Panc1 (cell line): ENCODE measurements at regions not wholly inside any gene's neighbourhood (a gene's known extent, or its start where the extent isn't known, plus 50 kb on each side); places are given as distances from the start of the nearest gene placed in this dataset.

ENCODE experiments used
- ATAC-seq: fragments of 200-7000 bp; cut with Tn5 transposase; 2 replicates; pipeline ENCODE4 v1.9.1; 2020; ENCODE audit warnings: mild to moderate bottlenecking, moderate library complexity
- BruUV-seq: library from RNA; stranded (reverse); fragments of 400-500 nt; replicated peaks from 2 replicates; lab custom pipeline; 2021; lab: Mats Ljungman, UMichigan
- CTCF ChIA-PET: fragments of 300-600 bp; sonication (Branson Sonifier 250); formaldehyde crosslinking; loops from one replicate; lab custom pipeline; 2022; ENCODE audit warnings: antibody characterized with exemption; lab: Charles Lee
- POLR2A ChIA-PET: fragments of 300-600 bp; sonication (Branson Sonifier 250); formaldehyde crosslinking; loops from one replicate; lab custom pipeline; 2022; ENCODE audit warnings: antibody characterized with exemption; lab: Charles Lee
- DNase-seq: peaks from one replicate; pipeline ENCODE4 v3.0.0-alpha.2; 2010; ENCODE audit warnings: low read depth, low spot score
- H3K27ac ChIP-seq: 2 replicates; pipeline ENCODE4 v1.5.1; 2011; ENCODE audit warnings: mild to moderate bottlenecking, low read length, inconsistent platforms
- H3K27me3 ChIP-seq: fragments of 200-500 bp; sonication (Bioruptor generic); 2 replicates; pipeline ENCODE4 v1.6.0; 2014; ENCODE audit warnings: low read length, inconsistent platforms; ENCODE audit not compliant: control insufficient read depth, insufficient read depth
- H3K36me3 ChIP-seq: fragments of 200-500 bp; sonication (Bioruptor generic); 2 replicates; pipeline ENCODE4 v1.5.1; 2014; ENCODE audit warnings: inconsistent platforms, mild to moderate bottlenecking, low read length, moderate library complexity; ENCODE audit not compliant: control insufficient read depth, insufficient read depth
- H3K4me1 ChIP-seq: 2 replicates; pipeline ENCODE4 v1.5.1; 2011; ENCODE audit warnings: inconsistent platforms, mild to moderate bottlenecking, low read length, moderate library complexity; ENCODE audit not compliant: control insufficient read depth, insufficient read depth
- H3K4me3 ChIP-seq, 2 experiments: 2 replicates each; pipeline ENCODE4 v1.5.1; 2011 to 2012; ENCODE audit warnings: low read depth in 2 of 2, low read length in 2 of 2, mild to moderate bottlenecking in 2 of 2, inconsistent platforms in 1 of 2, moderate library complexity in 1 of 2
- H3K9me3 ChIP-seq: fragments of 200-500 bp; sonication (Bioruptor generic); 2 replicates; pipeline ENCODE4 v1.5.1; 2014; ENCODE audit warnings: low read depth, mild to moderate bottlenecking, inconsistent platforms, low read length, moderate library complexity; ENCODE audit not compliant: control insufficient read depth, insufficient read depth
- POLR2AphosphoS5 ChIP-seq: IDR thresholded peaks from 2 replicates; pipeline ENCODE4 v1.6.1; 2012; ENCODE audit warnings: mild to moderate bottlenecking, low read depth, low read length, moderate library complexity
- SIN3A ChIP-seq: IDR thresholded peaks from 2 replicates; pipeline ENCODE4 v1.6.1; 2012; ENCODE audit warnings: low read depth, mild to moderate bottlenecking, low read length, moderate library complexity, borderline replicate concordance; ENCODE audit not compliant: insufficient read depth
- TCF7L2 ChIP-seq: IDR thresholded peaks from 2 replicates; pipeline ENCODE4 v1.6.1; 2011; ENCODE audit warnings: mild to moderate bottlenecking, low read depth, low read length, inconsistent platforms
- in situ Hi-C: cut with HindIII; loops from 2 replicates; pipeline ENCODE4 v1.10.0; 2016; ENCODE audit warnings: low sequenced_read_pairs, low pct_unique_long_range_greater_than_20kb
- intact Hi-C: fragments of 100-400 bp; cut with micrococcal nuclease; formaldehyde crosslinking; loops from one replicate; pipeline ENCODE4 v1.10.0; 2022; ENCODE audit not compliant: unreplicated experiment
- TF ChIP-seq, protein P1 (sequence below): fragments of 450-650 bp; IDR thresholded peaks from 2 replicates; pipeline ENCODE4 v1.5.1; 2017; ENCODE audit warnings: mild to moderate bottlenecking
- TF ChIP-seq, protein P2 (sequence below), 2 experiments: IDR thresholded peaks; 2 replicates each; pipeline ENCODE4 v1.6.1; 2011 to 2012; ENCODE audit warnings: low read depth in 2 of 2, control low read depth in 1 of 2, low read length in 1 of 2, mild to moderate bottlenecking in 1 of 2, moderate library complexity in 1 of 2; ENCODE audit not compliant: insufficient read depth in 1 of 2

DNA sequence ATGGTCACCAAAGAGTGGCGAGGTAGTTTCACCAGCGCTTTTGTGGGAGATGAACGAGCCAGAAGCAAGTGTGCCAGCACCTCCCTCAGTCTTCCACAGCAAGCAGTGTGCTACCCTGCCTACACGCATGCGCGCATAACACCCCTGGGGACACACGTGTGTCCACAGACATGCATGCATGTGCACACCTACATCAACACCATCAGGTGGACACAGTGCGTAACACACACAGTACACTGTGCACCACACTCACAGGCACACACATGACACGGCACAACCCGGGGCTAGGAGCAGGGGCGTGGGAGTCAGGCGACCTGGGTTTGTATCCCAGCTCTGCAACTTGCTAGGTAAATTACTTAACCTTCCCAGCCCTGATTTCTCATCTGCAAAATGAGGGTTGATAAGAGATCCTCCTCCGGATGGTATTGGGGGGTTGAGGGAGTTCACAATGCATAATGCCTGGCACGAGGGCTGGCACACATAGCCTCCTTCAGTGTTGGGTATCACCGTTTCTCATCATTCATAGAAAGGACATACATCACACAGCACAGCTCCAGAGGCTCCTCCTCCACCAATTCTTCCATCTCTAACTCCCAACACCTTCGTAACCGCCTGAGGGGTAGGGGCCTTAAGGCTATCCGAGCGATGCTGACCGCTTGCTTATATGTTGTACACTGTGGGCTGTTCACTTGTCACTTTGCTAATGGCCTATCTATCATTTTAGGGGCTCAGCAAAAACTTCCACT lies 174.9 kb downstream of the SMAD6 start:
- peaks cover 77% of the 10 kb centered on the region for H3K4me1 ChIP-seq
- peak overlapping the region; percentile 98 for H3K27ac ChIP-seq
- BruUV-seq, result no TSS peak
- ChIA-PET POLR2A (no interaction called here), CTCF (no interaction called here)
- no peak overlapping the region for H3K4me3 ChIP-seq
- no peak for DNase-seq
- H3K36me3 ChIP-seq, result no peaks in the 10 kb centered on the region
- ATAC-seq, result no peak
- TF ChIP-seq POLR2AphosphoS5, result no peak
- no peak for TF ChIP-seq TCF7L2
- TF ChIP-seq, protein P1, sequence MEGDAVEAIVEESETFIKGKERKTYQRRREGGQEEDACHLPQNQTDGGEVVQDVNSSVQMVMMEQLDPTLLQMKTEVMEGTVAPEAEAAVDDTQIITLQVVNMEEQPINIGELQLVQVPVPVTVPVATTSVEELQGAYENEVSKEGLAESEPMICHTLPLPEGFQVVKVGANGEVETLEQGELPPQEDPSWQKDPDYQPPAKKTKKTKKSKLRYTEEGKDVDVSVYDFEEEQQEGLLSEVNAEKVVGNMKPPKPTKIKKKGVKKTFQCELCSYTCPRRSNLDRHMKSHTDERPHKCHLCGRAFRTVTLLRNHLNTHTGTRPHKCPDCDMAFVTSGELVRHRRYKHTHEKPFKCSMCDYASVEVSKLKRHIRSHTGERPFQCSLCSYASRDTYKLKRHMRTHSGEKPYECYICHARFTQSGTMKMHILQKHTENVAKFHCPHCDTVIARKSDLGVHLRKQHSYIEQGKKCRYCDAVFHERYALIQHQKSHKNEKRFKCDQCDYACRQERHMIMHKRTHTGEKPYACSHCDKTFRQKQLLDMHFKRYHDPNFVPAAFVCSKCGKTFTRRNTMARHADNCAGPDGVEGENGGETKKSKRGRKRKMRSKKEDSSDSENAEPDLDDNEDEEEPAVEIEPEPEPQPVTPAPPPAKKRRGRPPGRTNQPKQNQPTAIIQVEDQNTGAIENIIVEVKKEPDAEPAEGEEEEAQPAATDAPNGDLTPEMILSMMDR, result no peak
- TF ChIP-seq, protein P2, sequence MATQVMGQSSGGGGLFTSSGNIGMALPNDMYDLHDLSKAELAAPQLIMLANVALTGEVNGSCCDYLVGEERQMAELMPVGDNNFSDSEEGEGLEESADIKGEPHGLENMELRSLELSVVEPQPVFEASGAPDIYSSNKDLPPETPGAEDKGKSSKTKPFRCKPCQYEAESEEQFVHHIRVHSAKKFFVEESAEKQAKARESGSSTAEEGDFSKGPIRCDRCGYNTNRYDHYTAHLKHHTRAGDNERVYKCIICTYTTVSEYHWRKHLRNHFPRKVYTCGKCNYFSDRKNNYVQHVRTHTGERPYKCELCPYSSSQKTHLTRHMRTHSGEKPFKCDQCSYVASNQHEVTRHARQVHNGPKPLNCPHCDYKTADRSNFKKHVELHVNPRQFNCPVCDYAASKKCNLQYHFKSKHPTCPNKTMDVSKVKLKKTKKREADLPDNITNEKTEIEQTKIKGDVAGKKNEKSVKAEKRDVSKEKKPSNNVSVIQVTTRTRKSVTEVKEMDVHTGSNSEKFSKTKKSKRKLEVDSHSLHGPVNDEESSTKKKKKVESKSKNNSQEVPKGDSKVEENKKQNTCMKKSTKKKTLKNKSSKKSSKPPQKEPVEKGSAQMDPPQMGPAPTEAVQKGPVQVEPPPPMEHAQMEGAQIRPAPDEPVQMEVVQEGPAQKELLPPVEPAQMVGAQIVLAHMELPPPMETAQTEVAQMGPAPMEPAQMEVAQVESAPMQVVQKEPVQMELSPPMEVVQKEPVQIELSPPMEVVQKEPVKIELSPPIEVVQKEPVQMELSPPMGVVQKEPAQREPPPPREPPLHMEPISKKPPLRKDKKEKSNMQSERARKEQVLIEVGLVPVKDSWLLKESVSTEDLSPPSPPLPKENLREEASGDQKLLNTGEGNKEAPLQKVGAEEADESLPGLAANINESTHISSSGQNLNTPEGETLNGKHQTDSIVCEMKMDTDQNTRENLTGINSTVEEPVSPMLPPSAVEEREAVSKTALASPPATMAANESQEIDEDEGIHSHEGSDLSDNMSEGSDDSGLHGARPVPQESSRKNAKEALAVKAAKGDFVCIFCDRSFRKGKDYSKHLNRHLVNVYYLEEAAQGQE (IDR thresholded peaks at IDR 0.05; ENCODE audit: insufficient read depth in 1 of 2, low read depth in 2 of 2, low read length in 1 of 2), result no peak
- TF ChIP-seq SIN3A, result no peak
- in situ Hi-C loops (no loop called here), intact Hi-C loops (no loop called here)
- no peaks in the 10 kb centered on the region for H3K27me3 ChIP-seq
- no peaks in the 10 kb centered on the region for H3K9me3 ChIP-seq

DNA sequence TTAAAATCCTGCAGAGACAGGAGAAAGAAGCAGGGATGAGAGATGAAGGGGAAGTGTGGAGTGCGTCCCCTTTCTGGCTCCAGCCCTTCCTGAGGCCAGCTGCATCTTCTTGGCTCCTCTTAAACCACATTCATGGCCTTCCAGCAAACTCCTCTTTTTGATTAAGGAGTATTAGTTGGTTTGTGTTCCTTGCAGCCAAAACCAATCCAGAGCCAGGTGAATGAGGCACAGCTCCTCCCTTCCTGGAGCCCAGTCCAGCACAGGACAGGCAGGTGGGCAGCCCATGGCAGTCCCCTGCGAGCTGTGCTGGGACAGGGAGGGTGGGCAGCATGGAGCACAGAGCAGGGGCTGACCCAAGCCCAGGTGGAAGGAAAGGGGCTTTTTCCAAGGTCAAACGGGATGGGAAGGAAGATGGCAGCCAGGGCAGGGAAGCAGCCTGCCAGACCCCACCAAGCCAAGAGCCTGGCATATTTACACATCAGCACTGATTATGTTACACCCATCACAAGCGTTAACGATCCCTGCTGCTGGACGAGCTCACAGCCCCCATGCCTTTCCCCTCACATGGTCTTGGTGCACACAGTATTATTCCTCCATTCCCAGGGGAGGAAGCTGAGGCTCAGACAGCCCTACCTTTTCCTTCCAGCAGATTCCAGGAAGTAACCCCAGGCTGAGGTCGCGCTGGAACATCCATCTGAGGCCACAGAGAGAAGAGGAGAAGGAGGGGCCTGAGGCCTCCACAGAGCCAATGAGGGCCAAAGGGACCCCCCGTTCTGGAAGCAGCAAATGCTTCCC lies 175.6 kb downstream of the SMAD6 start:
- no peaks in the 10 kb centered on the region for H3K27me3 ChIP-seq
- H3K36me3 ChIP-seq, result no peaks in the 10 kb centered on the region
- BruUV-seq, result no TSS peak
- ChIA-PET POLR2A (no interaction called here), CTCF (no interaction called here)
- H3K9me3 ChIP-seq, result no peaks in the 10 kb centered on the region
- intact Hi-C loops, result no loop called here
- peaks cover 85% of the 10 kb centered on the region for H3K4me1 ChIP-seq
- TF ChIP-seq, protein P1, result no peak
- TF ChIP-seq SIN3A (no peak), POLR2AphosphoS5 (no peak), TCF7L2 (no peak)
- TF ChIP-seq, protein P2 (IDR thresholded peaks at IDR 0.05; ENCODE audit: insufficient read depth in 1 of 2, low read depth in 2 of 2, low read length in 1 of 2), result no peak
- ATAC-seq (no peak), DNase-seq (no peak)
- no peak overlapping the region for H3K4me3 ChIP-seq
- H3K27ac ChIP-seq, result peak overlapping the region; percentile 98
- in situ Hi-C loops, result no loop called here
